LNCaP clone FGC (cell line): ENCODE measurements at regions not wholly inside any gene's neighbourhood (a gene's known extent, or its start where the extent isn't known, plus 50 kb on each side); places are given as distances from the start of the nearest gene placed in this dataset.

Source experiments
- DNase-seq: peaks from one replicate; pipeline ENCODE4 v3.0.0-alpha.2; 2011; ENCODE audit warnings: low read depth
- H3K4me3 ChIP-seq: 2 replicates; pipeline ENCODE4 v1.5.1; 2011; ENCODE audit warnings: mild to moderate bottlenecking, low read depth, low read length, control low read depth
- TF ChIP-seq, protein P1 (sequence below): IDR thresholded peaks from 2 replicates; pipeline ENCODE4 v1.5.1; 2012; ENCODE audit warnings: mild to moderate bottlenecking; ENCODE audit not compliant: control insufficient read depth, insufficient read depth; ENCODE audit errors: extremely low read depth

GRCh38 chr2:120443946-120444345, 98.0 kb downstream of the INHBB start:
- TF ChIP-seq, protein P1, sequence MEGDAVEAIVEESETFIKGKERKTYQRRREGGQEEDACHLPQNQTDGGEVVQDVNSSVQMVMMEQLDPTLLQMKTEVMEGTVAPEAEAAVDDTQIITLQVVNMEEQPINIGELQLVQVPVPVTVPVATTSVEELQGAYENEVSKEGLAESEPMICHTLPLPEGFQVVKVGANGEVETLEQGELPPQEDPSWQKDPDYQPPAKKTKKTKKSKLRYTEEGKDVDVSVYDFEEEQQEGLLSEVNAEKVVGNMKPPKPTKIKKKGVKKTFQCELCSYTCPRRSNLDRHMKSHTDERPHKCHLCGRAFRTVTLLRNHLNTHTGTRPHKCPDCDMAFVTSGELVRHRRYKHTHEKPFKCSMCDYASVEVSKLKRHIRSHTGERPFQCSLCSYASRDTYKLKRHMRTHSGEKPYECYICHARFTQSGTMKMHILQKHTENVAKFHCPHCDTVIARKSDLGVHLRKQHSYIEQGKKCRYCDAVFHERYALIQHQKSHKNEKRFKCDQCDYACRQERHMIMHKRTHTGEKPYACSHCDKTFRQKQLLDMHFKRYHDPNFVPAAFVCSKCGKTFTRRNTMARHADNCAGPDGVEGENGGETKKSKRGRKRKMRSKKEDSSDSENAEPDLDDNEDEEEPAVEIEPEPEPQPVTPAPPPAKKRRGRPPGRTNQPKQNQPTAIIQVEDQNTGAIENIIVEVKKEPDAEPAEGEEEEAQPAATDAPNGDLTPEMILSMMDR: no peak

DNA sequence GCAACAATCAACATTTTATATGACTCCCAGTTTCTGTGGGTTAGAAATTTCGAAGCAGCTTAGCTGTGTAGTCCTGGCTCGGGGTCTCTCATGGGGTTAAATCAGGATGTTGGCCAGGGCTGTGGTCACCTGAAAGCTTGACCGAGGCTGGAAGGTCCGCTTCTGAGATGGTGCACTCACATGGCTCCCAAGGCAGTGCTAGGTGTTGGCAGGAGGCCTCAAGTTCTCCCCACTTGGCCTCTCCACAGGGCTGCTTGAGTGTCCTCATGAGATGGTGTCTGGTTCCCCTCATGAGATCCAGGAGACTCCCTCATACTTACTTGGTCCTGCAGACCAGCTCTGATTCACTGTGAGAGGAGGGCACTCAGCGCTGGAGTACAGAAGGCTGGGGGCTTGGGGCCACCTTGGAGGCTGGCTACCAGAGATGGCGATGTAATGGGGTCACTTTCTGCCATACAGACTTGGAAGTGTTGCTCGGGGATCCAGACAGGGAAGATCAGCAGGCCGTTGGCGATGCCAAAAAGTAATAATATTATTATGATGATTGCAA, 98.8 kb downstream of the INHBB start:
- TF ChIP-seq, protein P1: no peak
- no peak overlapping the region for H3K4me3 ChIP-seq
- DNase-seq: no peak

More at GRCh38 chr2:120443946-120444345, 98.0 kb downstream of the INHBB start:
- DNase-seq: no peak
- no peak overlapping the region for H3K4me3 ChIP-seq

- DNase-seq: no peak
- no peak overlapping the region for H3K4me3 ChIP-seq
- TF ChIP-seq, protein P1: no peak
Measured at GRCh38 chr2:120445449-120446143, 99.7 kb downstream of the INHBB start.

DNA sequence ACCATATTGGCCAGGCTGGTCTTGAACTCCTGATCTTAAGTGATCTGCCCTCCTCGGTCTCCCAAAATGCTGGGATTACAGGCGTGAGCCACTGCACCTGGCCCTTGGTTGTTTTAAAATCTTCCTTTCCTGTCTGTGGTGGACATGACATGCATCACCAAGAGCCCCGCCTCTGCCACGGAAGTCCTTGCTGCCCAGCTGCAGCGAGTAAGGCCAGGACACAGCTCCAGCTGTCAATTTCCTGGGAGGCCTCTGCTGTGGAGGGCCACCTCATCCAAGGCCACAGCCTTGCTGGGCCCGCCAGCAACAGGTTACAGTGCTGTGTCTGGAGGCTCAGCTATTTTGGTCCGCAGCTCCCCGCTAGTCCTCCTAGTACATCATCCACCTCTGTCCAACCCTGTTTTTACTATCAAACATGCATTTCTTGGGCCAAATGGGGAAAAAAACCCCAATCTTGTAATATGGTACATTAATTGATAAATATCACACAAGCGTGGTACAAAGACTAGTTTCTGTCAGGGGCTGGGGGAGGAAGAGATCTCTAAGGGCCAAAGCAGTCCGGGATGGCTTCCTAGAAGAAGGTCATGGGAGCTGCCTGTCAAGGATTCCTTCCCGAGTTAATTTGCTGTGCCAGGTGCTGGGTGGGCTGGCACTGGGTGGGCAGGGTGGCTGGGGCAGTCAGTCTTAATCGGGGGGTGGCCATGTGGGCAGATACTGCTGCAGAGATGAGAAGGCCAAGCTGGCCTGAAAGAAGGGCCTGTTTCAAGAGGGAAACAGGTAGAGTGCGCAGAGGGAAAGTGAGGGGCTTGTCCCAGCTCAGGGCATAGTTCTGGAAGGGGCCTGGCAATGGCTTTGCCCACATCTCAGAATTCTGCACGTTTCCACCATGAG, 100.5 kb downstream of the INHBB start:
- H3K4me3 ChIP-seq: no peak overlapping the region
- DNase-seq: no peak

DNA sequence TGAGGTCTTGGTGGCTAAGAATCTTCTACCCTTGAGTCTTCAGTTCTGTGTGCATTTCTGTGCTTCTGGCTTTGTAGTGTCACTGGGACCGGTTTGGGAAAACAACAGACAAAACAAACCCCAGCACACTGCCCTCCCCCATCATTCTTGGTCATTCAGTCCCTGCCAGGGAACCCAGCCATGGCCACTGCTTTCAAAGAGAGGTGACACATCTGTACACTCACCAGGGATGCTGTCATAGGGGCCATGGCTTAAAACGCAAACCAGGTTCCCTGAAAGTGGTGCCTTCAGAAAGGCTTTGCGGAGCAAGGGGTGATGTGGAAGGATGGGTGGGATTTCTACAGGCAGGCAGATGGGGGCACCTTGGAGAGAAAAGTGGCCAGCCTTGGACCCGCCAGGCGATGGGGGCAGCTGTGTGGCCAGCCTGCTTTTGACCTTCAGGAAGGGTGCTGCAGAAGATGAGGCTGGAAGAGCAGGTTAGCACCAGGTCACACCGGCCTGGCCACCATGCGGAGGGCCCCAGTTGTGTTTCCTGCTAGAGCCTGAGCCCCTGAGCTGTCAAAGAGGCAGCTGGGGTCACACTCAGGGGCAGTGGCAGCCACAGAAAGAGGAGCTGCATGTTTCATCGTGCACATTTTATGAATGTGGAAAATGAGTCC, 101.3 kb downstream of the INHBB start:
- no peak overlapping the region for H3K4me3 ChIP-seq
- DNase-seq: no peak
- TF ChIP-seq, protein P1: no peak

More for the DNA sequence above, 100.5 kb downstream of the INHBB start:
- TF ChIP-seq, protein P1: no peak

- H3K4me3 ChIP-seq: no peak overlapping the region
- no peak for DNase-seq
- TF ChIP-seq, protein P1: no peak
Measured at GRCh38 chr2:120448436-120448835, 102.5 kb downstream of the INHBB start.
